Peyer's patch (tissue), 4 donors: ENCODE measurements at regions not wholly inside any gene's neighbourhood (a gene's known extent, or its start where the extent isn't known, plus 50 kb on each side); places are given as distances from the start of the nearest gene placed in this dataset.
"Not testable (repeated sequence)": the region's sequence is repeated elsewhere in the genome, so short reads cannot be mapped to it uniquely, and the experiment has no call there.

Experiments
- DNase-seq, 3 donors: peaks; one replicate each; pipeline ENCODE4 v3.0.0-alpha.2; 2017 to 2019
- H3K27ac ChIP-seq, 4 donors: fragments of 200-600 bp; sonication (generic); one replicate each; pipeline ENCODE4 v1.5.1; 2016 to 2019
- H3K27me3 ChIP-seq, 2 donors: fragments of 200-600 bp; sonication (generic); one replicate each; pipeline ENCODE4 v1.5.1; 2019
- H3K36me3 ChIP-seq, 3 donors: fragments of 200-600 bp; sonication (generic); one replicate each; pipeline ENCODE4 v1.5.1; 2016 to 2019
- H3K4me1 ChIP-seq, 4 donors: fragments of 200-600 bp; sonication (generic); one replicate each; pipeline ENCODE4 v1.5.1; 2016 to 2019
- H3K4me3 ChIP-seq, 4 donors: fragments of 200-600 bp; sonication (generic); 1 replicate in 3 of 4; 2 replicates in 1 of 4; pipeline ENCODE4 v1.5.1; 2016 to 2019; ENCODE audit warnings: mild to moderate bottlenecking in 1 of 4
- H3K9me3 ChIP-seq, 4 donors: fragments of 200-600 bp; sonication (generic); one replicate each; pipeline ENCODE4 v1.5.1; 2016 to 2019; ENCODE audit warnings: mild to moderate bottlenecking in 1 of 4
- POLR2A ChIP-seq, 2 donors: fragments of 450-650 bp; IDR thresholded peaks; one replicate each; pipeline ENCODE4 v1.5.1; 2017; ENCODE audit warnings: antibody characterized with exemption in 2 of 2, mild to moderate bottlenecking in 2 of 2, moderate library complexity in 2 of 2
- TF ChIP-seq, protein P1 (sequence below), 6 experiments: fragments of 450-650 bp in 4 of 6; fragments of 200-600 bp in 2 of 6; sonication (generic) in 1 of 6; IDR thresholded peaks; one replicate each; pipeline ENCODE4 v1.5.1; 2017 to 2019; ENCODE audit warnings: antibody characterized with exemption in 6 of 6, mild to moderate bottlenecking in 3 of 6, moderate library complexity in 1 of 6

DNA sequence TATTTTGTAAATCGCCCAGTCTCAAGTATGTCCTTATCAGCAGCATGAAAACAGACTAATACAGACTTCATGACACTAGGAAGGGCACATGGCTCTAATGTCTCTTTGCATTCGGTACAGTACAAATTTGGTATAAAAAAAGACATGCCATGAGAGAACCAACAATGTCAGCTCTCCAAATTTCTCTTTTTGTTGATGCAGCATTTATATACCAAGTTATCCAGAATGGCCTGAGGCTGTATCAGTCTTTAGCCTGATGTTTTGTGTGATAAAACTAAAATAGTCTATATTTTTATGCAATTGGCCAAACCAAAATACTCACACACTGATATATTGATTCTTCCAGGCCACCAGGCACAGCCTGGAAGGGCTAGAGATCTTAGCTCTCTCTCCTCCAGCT lies 124.3 kb upstream of the SAMSN1 start:
- no peak overlapping the region for H3K4me3 ChIP-seq
- DNase-seq: no peak
- H3K36me3 ChIP-seq: no peaks in the 10 kb centered on the region
- no peaks in the 10 kb centered on the region for H3K27me3 ChIP-seq
- no peak overlapping the region for H3K27ac ChIP-seq
- H3K4me1 ChIP-seq: no peaks in the 10 kb centered on the region
- no peak for TF ChIP-seq POLR2A (IDR thresholded peaks at IDR 0.05)
- TF ChIP-seq, protein P1, sequence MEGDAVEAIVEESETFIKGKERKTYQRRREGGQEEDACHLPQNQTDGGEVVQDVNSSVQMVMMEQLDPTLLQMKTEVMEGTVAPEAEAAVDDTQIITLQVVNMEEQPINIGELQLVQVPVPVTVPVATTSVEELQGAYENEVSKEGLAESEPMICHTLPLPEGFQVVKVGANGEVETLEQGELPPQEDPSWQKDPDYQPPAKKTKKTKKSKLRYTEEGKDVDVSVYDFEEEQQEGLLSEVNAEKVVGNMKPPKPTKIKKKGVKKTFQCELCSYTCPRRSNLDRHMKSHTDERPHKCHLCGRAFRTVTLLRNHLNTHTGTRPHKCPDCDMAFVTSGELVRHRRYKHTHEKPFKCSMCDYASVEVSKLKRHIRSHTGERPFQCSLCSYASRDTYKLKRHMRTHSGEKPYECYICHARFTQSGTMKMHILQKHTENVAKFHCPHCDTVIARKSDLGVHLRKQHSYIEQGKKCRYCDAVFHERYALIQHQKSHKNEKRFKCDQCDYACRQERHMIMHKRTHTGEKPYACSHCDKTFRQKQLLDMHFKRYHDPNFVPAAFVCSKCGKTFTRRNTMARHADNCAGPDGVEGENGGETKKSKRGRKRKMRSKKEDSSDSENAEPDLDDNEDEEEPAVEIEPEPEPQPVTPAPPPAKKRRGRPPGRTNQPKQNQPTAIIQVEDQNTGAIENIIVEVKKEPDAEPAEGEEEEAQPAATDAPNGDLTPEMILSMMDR (IDR thresholded peaks at IDR 0.05): no peak
- H3K9me3 ChIP-seq: no peaks in the 10 kb centered on the region

DNA sequence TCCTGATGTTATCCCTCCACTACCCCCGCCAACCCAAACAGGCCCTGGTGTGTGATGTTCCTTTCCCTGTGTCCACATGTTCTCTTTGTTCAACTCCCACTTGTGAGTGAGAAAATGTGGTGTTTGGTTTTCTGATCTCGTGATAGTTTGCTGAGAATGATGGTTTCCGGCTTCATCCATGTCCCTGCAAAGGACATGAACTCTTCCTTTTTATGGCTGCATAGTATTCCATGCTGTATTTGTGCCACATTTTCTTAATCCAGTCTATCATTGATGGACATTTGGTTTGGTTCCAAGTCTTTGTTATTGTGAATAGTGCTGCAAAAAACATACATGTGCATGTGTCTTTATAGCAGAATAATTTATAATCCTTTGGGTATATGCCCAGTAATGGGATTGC lies 123.0 kb upstream of the SAMSN1 start:
- H3K4me1 ChIP-seq: not testable (repeated sequence)

DNA sequence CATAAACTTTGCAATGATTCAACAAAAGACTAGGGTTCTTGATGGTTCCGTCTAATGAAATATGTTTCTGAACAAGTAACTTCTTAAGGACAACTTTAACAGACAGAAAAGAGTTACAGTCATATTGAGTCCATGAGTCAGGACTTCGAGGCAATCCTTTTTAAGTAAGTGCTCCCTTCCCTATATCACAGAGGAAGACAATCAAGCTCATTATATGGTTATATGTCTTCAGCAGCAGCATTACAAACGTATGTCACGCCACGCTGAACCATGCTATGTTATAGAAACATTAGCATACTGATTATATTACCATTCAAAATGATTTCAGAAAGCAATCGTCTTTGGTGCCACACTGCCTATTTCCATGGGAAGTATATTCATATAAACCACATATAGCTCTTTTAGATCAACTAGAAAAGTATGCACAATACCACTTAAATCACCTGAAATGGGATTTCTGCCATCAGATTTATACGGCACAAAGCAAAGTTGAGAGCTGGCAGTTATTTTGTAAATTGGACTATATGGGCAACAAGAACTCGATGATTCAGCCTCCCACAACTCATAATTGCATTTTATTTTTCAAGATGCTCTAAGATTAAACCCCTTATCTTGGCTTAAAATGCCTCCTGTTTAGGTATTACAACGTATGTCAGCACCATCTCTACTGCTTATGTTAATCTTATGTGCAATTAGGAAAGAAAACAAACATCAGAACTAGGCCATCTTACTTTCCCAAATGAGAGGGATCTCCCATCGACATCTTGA lies 111.3 kb upstream of the SAMSN1 start:
- no peak overlapping the region for H3K27ac ChIP-seq
- no peaks in the 10 kb centered on the region for H3K27me3 ChIP-seq
- H3K4me1 ChIP-seq: no peaks in the 10 kb centered on the region
- no peak for TF ChIP-seq POLR2A (IDR thresholded peaks at IDR 0.05)
- TF ChIP-seq, protein P1 (IDR thresholded peaks at IDR 0.05): no peak
- H3K36me3 ChIP-seq: no peaks in the 10 kb centered on the region
- no peaks in the 10 kb centered on the region for H3K9me3 ChIP-seq
- no peak for DNase-seq
- H3K4me3 ChIP-seq: no peak overlapping the region

More for the DNA sequence above, 123.0 kb upstream of the SAMSN1 start:
- not testable (repeated sequence) for DNase-seq, H3K4me3 ChIP-seq, H3K9me3 ChIP-seq, H3K27me3 ChIP-seq, H3K27ac ChIP-seq, H3K36me3 ChIP-seq

DNA sequence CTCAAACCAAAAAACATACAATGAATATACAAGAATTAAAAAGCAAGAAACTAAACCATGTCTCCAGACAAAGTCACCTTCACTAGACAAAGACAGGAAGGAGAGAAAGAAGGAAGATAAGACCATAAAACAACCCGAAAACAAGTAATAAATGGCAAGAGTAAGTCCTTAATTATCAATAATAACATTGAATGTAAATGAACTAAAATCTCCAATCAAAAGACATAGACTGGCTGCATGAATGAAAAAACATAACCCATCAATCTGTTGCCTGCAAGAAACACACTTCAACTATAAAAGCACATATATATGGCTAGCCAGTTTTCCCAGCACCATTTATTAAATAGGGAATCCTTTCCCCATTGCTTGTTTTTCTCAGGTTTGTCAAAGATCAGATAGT lies 100.8 kb upstream of the SAMSN1 start:
- no peak for TF ChIP-seq POLR2A (IDR thresholded peaks at IDR 0.05)
- TF ChIP-seq, protein P1 (IDR thresholded peaks at IDR 0.05): no peak
- Histone ChIP-seq H3K4me3 (no peak overlapping the region), H3K27me3 (no peaks in the 10 kb centered on the region), H3K4me1 (no peaks in the 10 kb centered on the region), H3K27ac (no peak overlapping the region), H3K36me3 (no peaks in the 10 kb centered on the region), H3K9me3 (no peaks in the 10 kb centered on the region)
- no peak for DNase-seq

DNA sequence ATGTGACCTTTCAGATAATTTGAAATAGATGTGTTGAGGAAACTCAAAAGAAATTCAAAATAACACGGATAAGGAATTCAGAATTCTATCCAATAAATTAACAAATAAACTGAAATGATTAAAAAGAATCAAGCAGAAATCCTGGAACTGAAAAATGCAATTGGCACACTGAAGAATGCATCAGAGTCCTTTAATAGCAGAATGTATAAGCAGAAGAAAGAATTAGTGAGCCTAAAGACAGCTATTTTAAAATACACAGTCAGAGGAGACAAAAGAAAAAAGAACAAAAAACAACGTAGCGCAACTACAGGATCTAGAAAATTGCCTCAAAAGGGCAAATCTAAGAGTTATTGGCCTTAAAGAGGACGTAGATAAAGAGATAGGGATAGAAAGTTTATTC lies 99.6 kb upstream of the SAMSN1 start:
- DNase-seq: no peak
- TF ChIP-seq, protein P1 (IDR thresholded peaks at IDR 0.05): no peak
- TF ChIP-seq POLR2A (IDR thresholded peaks at IDR 0.05): no peak
- no peaks in the 10 kb centered on the region for H3K27me3 ChIP-seq

DNA sequence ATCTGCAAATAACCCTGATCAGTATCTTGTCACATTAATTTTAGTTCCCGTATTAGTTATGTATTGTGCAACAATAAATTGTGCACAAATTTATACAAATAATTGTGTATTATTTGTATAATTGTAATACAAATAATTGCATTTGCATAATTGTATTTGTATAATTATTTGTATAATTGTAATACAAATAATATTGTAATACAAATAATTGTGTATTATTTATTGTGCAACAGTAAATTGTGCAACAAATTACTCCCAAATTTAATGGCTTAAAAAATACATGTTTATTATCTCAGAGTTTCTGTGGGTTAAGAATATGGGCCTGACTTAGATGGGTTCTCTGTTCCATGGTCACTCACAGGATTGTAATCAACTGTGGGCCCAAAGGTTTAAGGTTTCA lies 86.2 kb upstream of the SAMSN1 start:
- no peaks in the 10 kb centered on the region for H3K4me1 ChIP-seq
- no peak for TF ChIP-seq POLR2A (IDR thresholded peaks at IDR 0.05)
- TF ChIP-seq, protein P1 (IDR thresholded peaks at IDR 0.05): no peak
- no peak overlapping the region for H3K4me3 ChIP-seq
- no peaks in the 10 kb centered on the region for H3K9me3 ChIP-seq
- no peaks in the 10 kb centered on the region for H3K27me3 ChIP-seq
- no peaks in the 10 kb centered on the region for H3K36me3 ChIP-seq
- no peak overlapping the region for H3K27ac ChIP-seq
- no peak for DNase-seq

More for the DNA sequence above, 99.6 kb upstream of the SAMSN1 start:
- no peaks in the 10 kb centered on the region for H3K9me3 ChIP-seq
- H3K27ac ChIP-seq: no peak overlapping the region
- H3K4me3 ChIP-seq: no peak overlapping the region
- H3K36me3 ChIP-seq: no peaks in the 10 kb centered on the region
- H3K4me1 ChIP-seq: no peaks in the 10 kb centered on the region
